ENCODE measurements at regions not wholly inside any gene's neighbourhood (a gene's known extent, or its start where the extent isn't known, plus 50 kb on each side); places are given as distances from the start of the nearest gene placed in this dataset.

DNA sequence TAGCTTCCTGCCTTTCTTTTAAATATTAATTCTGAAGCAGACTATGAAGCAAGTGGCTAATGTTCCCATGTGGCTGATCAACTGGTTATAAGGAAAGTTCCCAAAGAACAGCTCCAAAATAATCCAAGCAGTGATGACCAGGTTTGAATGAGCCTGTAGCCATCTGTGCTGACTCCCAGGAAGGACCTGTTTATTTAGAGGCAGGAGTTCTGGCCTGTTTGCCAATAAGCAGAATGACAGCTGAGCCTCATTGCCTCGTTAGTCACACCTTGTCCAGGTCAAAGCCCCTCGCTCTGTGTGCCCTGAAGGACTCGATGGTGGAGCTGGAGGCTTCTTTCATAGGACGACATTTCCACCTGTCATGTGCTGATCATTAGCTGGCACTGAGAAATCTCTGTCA is 97.4 kb downstream of the TMEM170B start:
- no peak for TF ChIP-seq RBBP5 (IDR thresholded peaks at IDR 0.05; ENCODE audit: borderline replicate concordance, low read depth, low read length)
- TF ChIP-seq, protein P1, sequence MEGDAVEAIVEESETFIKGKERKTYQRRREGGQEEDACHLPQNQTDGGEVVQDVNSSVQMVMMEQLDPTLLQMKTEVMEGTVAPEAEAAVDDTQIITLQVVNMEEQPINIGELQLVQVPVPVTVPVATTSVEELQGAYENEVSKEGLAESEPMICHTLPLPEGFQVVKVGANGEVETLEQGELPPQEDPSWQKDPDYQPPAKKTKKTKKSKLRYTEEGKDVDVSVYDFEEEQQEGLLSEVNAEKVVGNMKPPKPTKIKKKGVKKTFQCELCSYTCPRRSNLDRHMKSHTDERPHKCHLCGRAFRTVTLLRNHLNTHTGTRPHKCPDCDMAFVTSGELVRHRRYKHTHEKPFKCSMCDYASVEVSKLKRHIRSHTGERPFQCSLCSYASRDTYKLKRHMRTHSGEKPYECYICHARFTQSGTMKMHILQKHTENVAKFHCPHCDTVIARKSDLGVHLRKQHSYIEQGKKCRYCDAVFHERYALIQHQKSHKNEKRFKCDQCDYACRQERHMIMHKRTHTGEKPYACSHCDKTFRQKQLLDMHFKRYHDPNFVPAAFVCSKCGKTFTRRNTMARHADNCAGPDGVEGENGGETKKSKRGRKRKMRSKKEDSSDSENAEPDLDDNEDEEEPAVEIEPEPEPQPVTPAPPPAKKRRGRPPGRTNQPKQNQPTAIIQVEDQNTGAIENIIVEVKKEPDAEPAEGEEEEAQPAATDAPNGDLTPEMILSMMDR (IDR thresholded peaks at IDR 0.05; ENCODE audit: control extremely low read depth in 1 of 3, insufficient read depth in 1 of 3, low read depth in 1 of 3, low read length in 3 of 3), result no peak
- TF ChIP-seq, protein P2, sequence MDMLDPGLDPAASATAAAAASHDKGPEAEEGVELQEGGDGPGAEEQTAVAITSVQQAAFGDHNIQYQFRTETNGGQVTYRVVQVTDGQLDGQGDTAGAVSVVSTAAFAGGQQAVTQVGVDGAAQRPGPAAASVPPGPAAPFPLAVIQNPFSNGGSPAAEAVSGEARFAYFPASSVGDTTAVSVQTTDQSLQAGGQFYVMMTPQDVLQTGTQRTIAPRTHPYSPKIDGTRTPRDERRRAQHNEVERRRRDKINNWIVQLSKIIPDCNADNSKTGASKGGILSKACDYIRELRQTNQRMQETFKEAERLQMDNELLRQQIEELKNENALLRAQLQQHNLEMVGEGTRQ (IDR thresholded peaks at IDR 0.05; ENCODE audit: low read length), result no peak
- no peak for TF ChIP-seq CEBPB (IDR thresholded peaks at IDR 0.05; ENCODE audit: low read depth, low read length)
- no peak for TF ChIP-seq GABPA (IDR thresholded peaks at IDR 0.05; ENCODE audit: borderline replicate concordance, insufficient read depth, low read length)
- no peak for TF ChIP-seq POLR2AphosphoS5 (IDR thresholded peaks at IDR 0.05; ENCODE audit: low read depth, low read length)

All from H1 (cell line).